KBM-7 (cell line): ENCODE measurements at regions not wholly inside any gene's neighbourhood (a gene's known extent, or its start where the extent isn't known, plus 50 kb on each side); places are given as distances from the start of the nearest gene placed in this dataset.
"Not testable (repeated sequence)": the region's sequence is repeated elsewhere in the genome, so short reads cannot be mapped to it uniquely, and the experiment has no call there.

Experiments
- DNase-seq: peaks from one replicate; pipeline ENCODE4 v3.0.0-alpha.2; 2015
- in situ Hi-C: fragments of 300-500 bp; cut with MboI; formaldehyde crosslinking; loops from 2 replicates; pipeline ENCODE4 v1.14.3; 2020; ENCODE audit warnings: low sequenced_read_pairs, low pct_unique_long_range_greater_than_20kb, mixed read lengths

DNA sequence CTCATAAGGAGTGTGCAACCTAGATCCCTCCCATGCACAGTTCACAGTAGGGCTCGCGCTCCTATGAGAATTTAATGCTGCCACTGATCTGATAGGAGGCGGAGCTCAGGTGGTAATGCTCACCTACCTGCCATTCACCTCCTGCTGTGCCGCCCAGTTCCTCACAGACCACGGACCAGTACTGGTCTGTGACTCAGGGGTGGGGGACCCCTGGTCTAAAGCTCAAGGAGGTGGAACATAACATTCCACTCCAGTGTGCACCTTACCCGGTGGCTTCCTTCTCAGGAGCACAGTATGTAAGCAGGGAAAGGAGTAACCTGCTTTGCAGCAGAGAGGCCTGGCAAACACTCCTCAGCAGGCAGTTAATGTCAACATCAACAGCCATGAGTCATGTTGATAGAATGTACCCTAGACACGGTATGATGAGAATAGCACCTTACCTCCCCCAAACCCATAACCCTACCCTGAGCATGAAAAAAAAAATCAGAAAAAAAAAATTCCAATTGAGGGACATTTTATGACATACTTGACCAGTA lies 273.5 kb downstream of the FGFR2 start:
- in situ Hi-C loops = no loop called here
- no peak for DNase-seq

DNA sequence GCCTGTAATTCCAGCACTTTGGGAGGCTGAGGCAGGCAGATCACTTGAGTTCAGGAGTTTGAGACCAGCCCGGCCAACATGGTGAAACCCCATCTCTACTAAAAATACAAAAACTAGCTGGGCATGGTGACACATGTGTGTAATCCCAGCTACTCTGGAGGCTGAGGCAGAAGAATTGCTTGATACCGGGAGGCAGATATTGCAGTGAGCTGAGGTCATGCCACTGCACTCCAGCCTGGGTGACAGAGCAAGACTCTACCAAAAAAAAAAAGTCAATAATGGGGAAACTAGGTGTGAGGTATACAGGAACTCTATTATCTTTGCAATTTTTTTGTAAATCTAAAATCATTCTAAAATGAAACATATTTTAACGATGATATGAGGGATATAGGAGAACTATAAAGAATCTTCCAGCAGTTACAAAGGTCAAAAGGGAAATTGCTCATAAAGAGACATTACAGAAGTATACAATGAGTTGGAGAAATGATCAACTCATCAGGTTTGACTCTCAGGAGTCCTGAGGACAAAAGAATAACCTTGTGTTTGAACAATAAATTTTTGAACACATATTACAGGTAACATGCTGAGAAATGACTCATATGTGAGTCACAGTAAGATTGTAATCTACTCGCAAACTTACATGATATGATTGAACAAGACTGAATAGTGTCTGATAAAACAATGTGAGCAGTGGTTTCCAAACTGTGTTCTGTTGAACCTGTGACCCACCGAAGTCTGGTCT lies 272.6 kb downstream of the FGFR2 start:
- in situ Hi-C loops = no loop called here
- DNase-seq = no peak

- no peak for DNase-seq
- in situ Hi-C loops = no loop called here
Observed at GRCh38 chr10:121326905-121327304, 271.3 kb downstream of the FGFR2 start.

- no peak for DNase-seq
- in situ Hi-C loops = no loop called here
Observed at GRCh38 chr10:121327727-121328126, 270.5 kb downstream of the FGFR2 start.

DNA sequence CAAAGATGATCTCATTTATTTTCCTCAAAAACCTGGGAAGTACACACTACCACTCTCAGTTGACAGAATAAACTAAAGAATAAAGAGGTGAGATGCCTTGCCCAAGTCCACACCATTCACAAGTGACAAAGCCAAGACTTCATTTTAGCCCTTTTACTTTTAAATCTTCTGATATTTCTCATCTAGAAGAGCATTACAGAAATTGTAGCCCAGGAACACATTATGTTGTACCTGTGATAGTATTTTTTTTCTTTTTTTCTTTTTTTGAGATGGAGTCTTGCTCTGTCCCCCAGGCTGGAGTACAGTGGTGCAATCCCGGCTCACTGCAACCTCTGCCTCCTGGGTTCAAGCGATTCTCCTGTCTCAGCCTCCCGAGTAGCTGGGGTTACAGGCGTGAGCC lies 268.6 kb downstream of the FGFR2 start:
- in situ Hi-C loops, DNase-seq: not testable (repeated sequence)

GRCh38 chr10:121330563-121330962 lies 267.7 kb downstream of the FGFR2 start:
- in situ Hi-C loops = no loop called here
- DNase-seq = no peak

GRCh38 chr10:121332353-121332752 lies 265.9 kb downstream of the FGFR2 start:
- in situ Hi-C loops = no loop called here
- DNase-seq = no peak

- no peak for DNase-seq
- in situ Hi-C loops = no loop called here
Observed at GRCh38 chr10:121332829-121333765, 265.1 kb downstream of the FGFR2 start.

DNA sequence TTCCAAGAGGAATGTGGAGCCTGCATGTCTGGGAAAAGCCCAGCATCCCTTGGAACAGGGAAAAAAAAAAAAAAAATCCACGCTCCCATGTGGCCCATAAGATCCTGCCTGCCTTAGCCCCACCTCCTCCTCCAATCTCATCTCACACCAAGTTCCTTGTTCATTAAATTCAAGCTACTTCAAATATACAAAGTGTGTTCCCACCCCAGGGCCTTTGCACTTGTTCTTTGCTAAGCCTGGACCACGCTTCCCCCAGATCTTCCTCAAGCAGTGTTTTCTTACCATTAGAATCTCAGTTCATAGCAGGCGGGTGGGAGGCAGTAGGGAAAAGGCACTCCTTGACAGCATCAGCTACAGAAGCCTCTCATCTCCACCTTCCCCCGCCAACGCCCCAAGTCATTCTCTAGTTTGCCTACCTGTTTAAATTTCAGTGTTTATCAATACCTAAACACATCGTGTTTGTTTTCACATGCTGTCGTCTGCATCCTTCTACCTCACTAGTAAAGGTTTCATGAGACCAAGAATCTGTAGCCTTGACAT lies 262.8 kb downstream of the FGFR2 start:
- no peak for DNase-seq
- in situ Hi-C loops = no loop called here

GRCh38 chr10:121337427-121337826 lies 260.8 kb downstream of the FGFR2 start:
- no peak for DNase-seq
- in situ Hi-C loops = no loop called here

DNA sequence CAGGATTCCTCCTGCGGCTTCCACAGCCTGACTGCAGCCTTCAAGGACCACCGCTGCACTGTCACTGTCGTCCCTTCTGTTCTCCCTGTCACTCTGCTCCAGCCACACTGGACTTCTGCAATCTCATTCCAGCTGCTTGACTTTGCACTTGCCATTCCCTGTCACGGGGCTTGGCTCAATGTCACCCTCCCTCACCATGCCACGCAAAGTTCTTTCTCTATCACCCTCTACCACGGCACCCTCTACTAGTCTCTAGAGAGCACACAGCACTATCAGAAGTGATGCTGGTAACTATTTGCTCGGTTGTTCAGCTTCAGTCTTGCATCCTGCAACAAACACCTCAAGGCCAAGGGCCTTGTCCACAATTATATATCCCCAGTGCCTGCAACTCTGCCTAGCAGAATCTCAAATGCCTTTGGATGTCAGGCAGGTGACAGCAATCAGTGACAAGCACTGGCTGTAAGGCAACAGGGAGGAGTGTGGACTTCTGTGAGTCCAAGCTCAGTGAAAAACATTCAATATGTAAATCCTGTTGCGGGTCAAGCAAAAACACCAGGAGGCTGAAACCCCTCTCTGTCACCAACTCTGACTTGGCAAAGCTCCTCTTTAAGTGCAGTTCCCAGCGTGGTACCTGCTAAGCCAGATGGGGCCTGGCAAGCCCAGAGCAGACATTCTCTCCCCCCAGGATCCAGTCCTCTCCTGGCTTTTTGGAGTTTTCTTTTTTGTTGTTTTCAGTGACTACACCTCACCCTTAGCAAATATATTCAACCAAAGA lies 259.9 kb downstream of the FGFR2 start:
- DNase-seq = no peak
- in situ Hi-C loops = no loop called here

DNA sequence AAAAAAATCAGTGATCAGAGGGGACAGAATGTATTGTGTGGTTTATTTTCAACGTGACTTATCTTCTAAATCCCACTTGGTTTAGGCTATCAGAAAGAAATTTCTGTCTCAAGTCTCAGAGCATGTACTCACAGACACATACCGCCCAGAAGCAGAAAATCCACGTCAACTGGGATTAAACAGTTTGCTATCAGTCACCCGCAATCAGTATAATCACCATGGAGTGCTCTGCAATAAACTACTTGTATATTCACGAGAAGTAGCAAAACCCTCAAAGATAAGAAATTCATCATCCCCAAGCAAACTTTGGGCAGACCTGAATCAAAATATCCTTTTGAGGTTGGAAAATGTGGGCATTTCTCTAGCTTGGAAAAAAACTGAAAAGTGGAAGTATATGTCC lies 259.1 kb downstream of the FGFR2 start:
- in situ Hi-C loops = no loop called here

GRCh38 chr10:121340271-121340831 lies 257.9 kb downstream of the FGFR2 start:
- in situ Hi-C loops = no loop called here
- no peak for DNase-seq

More for the DNA sequence above, 259.1 kb downstream of the FGFR2 start:
- DNase-seq = no peak

DNA sequence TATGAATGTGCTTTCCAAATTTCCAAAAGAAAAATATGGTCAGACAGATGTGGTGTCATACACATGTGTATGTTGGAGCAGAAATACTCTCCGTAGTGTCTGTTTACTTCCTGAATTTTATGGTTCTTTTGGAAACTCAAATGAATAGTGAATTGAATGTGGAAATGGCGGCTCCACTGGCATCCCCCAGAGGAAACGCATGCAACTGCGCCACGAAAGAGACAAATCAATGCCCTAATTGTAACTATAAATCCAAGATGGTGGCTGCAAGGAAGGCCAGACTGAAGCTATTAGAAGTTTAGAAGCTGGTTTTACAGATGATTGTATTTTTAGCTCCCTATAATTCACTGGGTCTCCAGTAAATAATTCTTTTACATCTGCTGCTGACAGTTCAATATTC lies 246.7 kb downstream of the FGFR2 start:
- in situ Hi-C loops = no loop called here
- DNase-seq = no peak

DNA sequence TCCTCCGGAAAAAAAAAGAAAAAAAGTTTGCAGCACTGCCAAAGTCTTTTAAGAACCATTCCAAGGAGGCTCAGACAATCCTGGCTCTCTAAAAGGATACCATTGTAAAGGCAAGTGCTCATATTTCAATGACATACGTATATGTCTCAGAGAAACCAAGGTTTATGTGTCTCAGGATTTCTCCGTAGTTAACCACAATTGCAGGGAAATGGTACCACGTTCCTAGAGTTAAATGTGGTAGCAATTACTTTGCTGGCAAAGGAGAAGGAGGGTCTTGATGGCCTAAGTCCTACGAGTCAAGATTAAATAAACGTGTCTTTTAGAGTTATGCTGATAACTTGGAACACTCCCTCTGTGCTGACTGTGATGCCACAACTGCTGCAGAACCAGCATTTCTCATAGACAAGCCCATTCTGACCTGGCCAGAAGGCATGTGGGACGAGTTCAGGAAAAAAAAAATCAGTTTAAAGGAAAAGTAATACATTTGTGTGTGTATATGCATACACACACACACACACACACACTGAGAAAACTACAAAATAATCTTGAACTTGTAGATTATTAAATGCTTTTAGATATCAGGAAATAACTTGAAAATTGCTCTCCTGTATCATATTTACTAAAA lies 245.9 kb downstream of the FGFR2 start:
- no peak for DNase-seq
- in situ Hi-C loops = no loop called here

- no peak for DNase-seq
- in situ Hi-C loops = no loop called here
Observed at GRCh38 chr10:121355161-121355560, 243.1 kb downstream of the FGFR2 start.

- DNase-seq = no peak
- in situ Hi-C loops = no loop called here
Observed at GRCh38 chr10:121356183-121356582, 242.1 kb downstream of the FGFR2 start.

DNA sequence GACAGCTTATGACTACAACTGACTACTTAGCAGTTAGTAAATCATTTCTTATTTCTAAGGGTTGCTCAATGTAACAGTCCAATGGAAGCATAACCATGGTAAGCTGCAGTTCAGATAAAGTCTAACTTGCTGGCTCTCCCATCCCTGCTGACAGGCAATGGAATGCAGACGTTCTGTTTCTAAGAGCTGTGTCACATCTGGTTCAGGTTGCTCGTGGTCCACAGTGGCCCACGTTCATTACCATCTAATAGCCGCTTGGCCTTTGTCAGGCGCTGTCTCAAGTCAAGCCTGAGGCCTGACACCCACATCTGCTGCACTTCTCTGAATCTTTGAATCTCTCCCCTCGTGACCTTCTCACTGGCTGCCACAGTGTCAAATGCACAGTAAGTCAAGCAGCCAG lies 240.8 kb downstream of the FGFR2 start:
- DNase-seq = no peak
- in situ Hi-C loops = no loop called here
